ENCODE measurements at regions not wholly inside any gene's neighbourhood (a gene's known extent, or its start where the extent isn't known, plus 50 kb on each side); places are given as distances from the start of the nearest gene placed in this dataset.

DNA sequence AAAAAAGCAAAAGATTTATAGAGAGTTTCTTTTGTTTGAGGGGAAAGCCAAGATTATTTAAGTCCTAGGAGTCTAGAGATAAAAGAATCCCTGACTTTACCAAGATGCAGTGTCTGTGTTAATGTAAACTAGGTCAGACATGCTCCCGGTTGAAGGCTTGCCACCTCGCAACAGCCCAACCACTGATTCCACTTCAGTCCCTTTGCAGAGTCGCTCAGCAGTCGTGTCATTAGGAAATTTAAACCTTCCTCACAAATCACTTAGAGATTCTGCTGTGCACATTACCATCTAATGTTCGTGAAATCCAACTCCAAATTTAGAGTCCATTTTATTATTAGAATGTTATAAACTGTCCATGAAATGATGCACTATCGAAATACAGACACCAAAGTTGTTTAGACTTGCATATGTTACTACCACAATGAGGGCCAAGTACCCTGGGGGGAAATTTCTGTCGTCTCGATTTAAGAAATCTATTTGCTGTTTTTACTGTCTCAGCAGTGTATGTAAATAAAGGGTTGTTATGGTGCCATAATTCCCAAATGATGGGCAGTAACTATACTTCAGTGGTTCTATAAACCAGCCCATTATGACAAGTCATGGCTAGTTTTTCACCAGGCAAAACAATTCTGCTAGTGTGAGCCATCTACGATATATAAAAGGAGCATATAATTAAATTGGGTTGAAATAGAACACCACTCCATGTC, 101.4 kb upstream of the MTNR1B start:
- TF ChIP-seq, protein P1, sequence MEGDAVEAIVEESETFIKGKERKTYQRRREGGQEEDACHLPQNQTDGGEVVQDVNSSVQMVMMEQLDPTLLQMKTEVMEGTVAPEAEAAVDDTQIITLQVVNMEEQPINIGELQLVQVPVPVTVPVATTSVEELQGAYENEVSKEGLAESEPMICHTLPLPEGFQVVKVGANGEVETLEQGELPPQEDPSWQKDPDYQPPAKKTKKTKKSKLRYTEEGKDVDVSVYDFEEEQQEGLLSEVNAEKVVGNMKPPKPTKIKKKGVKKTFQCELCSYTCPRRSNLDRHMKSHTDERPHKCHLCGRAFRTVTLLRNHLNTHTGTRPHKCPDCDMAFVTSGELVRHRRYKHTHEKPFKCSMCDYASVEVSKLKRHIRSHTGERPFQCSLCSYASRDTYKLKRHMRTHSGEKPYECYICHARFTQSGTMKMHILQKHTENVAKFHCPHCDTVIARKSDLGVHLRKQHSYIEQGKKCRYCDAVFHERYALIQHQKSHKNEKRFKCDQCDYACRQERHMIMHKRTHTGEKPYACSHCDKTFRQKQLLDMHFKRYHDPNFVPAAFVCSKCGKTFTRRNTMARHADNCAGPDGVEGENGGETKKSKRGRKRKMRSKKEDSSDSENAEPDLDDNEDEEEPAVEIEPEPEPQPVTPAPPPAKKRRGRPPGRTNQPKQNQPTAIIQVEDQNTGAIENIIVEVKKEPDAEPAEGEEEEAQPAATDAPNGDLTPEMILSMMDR (IDR thresholded peaks at IDR 0.05) = no peak
- TF ChIP-seq POLR2A (IDR thresholded peaks at IDR 0.05) = no peak

All from Peyer's patch (tissue), 4 donors.